ENCODE measurements at regions not wholly inside any gene's neighbourhood (a gene's known extent, or its start where the extent isn't known, plus 50 kb on each side); places are given as distances from the start of the nearest gene placed in this dataset.
"Not testable (repeated sequence)": the region's sequence is repeated elsewhere in the genome, so short reads cannot be mapped to it uniquely, and the experiment has no call there.

DNA sequence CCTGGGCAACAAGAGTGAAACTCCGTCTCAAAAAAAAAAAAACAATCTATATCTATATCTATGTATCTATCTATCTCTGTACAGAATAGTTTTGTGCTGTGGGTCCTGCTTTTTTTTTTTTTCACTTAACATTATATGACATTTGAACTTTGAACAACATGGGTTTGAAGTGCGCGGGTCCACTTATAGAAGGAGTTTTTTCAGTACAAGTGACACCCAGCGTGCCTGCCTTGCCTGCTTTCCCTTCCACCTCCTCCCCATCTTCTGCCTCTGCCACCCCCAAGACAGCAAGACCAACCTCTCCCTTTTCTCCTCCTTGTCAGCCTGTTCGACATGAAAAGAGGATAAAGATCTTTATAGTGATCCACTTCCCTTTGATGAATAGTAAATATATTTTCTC, 102.2 kb upstream of the KCNG1 start:
- TF ChIP-seq, protein P1, sequence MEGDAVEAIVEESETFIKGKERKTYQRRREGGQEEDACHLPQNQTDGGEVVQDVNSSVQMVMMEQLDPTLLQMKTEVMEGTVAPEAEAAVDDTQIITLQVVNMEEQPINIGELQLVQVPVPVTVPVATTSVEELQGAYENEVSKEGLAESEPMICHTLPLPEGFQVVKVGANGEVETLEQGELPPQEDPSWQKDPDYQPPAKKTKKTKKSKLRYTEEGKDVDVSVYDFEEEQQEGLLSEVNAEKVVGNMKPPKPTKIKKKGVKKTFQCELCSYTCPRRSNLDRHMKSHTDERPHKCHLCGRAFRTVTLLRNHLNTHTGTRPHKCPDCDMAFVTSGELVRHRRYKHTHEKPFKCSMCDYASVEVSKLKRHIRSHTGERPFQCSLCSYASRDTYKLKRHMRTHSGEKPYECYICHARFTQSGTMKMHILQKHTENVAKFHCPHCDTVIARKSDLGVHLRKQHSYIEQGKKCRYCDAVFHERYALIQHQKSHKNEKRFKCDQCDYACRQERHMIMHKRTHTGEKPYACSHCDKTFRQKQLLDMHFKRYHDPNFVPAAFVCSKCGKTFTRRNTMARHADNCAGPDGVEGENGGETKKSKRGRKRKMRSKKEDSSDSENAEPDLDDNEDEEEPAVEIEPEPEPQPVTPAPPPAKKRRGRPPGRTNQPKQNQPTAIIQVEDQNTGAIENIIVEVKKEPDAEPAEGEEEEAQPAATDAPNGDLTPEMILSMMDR (IDR thresholded peaks at IDR 0.05; ENCODE audit: insufficient read depth, low read length): no peak
- no peak for DNase-seq (ENCODE audit: low read depth)
- H3K4me3 ChIP-seq (ENCODE audit: low read depth, low read length): no peak overlapping the region

DNA sequence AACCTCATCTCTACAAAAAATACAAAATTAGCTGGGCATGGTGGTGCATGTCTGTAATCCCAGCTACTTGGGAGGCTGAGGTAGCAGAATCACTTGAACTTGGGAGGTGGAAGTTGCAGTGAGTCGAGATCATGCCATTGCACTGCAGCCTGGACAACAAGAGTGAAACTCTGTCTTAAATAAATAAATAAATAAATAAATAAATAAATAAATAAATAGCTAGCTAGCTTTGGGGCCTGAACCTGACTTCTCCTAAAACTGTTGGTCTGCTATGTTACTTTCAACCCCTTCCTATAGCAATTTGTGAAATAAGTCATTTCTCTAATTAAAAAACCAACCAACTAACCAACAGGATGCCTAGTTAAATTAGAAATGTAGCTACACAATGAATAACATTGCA, 101.0 kb upstream of the KCNG1 start:
- not testable (repeated sequence) for H3K4me3 ChIP-seq (ENCODE audit: low read depth, low read length); DNase-seq (ENCODE audit: low read depth)

DNA sequence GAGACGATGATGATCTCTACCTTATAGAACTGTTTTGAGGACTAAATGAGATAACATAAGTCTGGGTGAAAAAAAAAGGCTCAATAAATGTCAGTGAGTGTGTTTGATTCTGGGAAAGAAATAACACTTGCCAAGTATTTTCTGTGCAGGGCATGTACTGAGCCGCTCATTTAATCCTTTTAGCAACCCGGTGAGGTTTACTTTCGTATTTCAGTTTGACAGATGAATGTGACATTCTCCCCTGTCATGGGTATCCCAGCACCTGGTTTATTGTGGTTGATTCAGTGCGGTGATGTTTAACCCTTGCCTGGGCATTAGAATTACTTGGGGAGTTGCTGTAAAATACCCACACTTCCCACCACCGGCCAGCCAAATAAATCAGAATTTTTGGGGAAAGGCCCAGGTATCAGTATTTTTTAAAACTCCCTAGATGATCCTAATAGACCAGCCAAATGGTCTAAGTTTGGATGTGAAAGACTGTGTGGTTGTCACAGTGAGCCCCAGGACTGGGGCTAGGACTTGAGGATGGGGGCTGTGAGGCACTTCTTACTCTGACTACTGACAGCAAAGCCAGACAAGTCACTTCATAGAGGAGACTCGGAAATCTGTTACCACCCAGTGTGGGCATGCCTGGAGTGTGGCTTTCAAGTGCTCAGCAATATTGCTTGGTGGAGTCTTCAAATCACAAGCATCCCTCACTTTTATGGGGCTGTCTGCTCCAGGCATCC, 100.2 kb upstream of the KCNG1 start:
- no peak for DNase-seq (ENCODE audit: low read depth)

DNA sequence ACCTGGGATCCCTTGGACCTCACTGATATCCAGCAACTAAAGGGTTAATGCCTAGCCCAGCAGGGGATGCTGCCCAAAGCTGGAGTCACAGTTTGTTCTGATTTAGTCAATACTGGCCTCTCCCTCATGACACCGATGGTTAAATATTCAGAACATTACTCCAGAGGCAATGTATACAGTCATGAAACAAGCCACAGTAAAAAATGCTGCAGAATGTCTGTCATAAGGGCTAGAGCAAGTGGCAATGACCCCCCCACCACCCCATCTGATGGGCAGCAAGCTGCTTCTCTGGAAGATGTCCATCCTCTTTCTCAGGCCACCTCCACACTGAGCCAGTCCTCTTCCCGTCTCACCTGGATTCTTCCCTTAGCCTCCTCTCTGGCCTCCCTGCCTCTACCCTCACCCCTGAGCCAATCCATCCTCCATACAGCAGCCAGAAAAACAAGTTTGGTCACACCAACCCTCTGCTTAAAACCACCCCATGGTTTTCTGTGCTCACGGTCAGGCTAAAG, 99.0 kb upstream of the KCNG1 start:
- TF ChIP-seq, protein P1 (IDR thresholded peaks at IDR 0.05; ENCODE audit: insufficient read depth, low read length): no peak

More for the DNA sequence above, 100.2 kb upstream of the KCNG1 start:
- H3K4me3 ChIP-seq (ENCODE audit: low read depth, low read length): no peak overlapping the region
- TF ChIP-seq, protein P1 (IDR thresholded peaks at IDR 0.05; ENCODE audit: insufficient read depth, low read length): no peak

DNA sequence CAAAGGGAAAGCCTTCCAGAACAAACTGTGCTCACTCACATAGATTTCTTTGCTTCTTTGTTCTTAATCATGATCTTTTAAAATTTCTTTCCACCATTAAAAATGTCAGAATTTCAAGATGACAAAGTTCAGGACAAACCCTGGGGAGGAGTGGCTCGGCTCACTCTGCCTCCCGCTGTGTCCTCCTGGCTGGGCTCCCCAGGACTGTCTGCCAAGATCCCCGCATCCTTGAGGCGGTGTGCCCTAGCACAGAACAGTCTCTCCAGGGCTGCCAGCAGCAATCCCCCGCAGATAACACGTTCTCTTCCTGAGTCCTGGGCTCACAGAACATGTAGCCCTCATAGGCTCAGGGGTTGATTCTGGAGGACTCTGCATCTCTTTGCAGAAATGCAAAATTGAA, 98.4 kb upstream of the KCNG1 start:
- DNase-seq (ENCODE audit: low read depth): no peak
- no peak overlapping the region for H3K4me3 ChIP-seq (ENCODE audit: low read depth, low read length)
- TF ChIP-seq, protein P1 (IDR thresholded peaks at IDR 0.05; ENCODE audit: insufficient read depth, low read length): no peak

More for the DNA sequence above, 99.0 kb upstream of the KCNG1 start:
- DNase-seq (ENCODE audit: low read depth): no peak
- H3K4me3 ChIP-seq (ENCODE audit: low read depth, low read length): no peak overlapping the region

DNA sequence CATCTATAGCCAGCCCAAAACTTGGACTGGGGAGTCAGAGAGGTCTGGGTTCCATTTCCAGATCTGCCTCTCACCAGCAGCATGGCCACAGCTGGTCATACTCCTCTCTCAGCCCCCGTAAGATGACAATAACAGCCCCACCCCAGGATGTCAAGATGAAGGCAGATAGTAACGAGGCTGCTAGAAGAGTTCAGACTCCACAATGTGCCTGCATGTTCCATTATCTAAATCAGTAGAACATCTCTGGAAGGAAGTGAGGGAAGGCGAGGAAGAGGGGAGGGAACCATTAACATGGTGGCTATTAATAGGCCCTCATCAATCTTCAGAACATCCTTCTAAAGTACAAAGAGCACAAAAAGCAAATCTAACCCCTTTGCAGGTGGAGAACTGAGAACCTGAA, 98.0 kb upstream of the KCNG1 start:
- no peak overlapping the region for H3K4me3 ChIP-seq (ENCODE audit: low read depth, low read length)
- no peak for DNase-seq (ENCODE audit: low read depth)
- TF ChIP-seq, protein P1 (IDR thresholded peaks at IDR 0.05; ENCODE audit: insufficient read depth, low read length): no peak

DNA sequence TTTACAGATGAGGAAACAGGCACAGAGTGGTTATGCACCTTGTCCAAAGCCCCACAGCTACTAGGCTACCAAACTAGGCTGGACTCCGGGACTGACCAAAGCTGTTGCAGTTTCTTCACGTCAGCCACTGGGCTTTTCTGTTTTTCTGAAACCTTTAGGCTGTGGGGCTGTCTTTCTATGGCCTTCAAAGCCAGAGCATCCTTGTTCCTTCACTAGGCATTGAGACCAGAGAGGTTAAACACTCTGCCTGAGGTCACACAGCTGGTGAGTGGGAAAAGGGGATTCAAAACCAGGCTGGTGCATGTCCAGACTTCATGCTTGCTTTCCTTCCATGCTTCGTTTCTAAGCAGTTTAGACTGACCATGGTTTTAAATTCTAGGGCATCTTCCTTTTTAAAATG, 97.5 kb upstream of the KCNG1 start:
- DNase-seq (ENCODE audit: low read depth): no peak
- no peak overlapping the region for H3K4me3 ChIP-seq (ENCODE audit: low read depth, low read length)
- TF ChIP-seq, protein P1 (IDR thresholded peaks at IDR 0.05; ENCODE audit: insufficient read depth, low read length): no peak
